K562 (cell line): ENCODE measurements at regions not wholly inside any gene's neighbourhood (a gene's known extent, or its start where the extent isn't known, plus 50 kb on each side); places are given as distances from the start of the nearest gene placed in this dataset.

Experiments
- CBFA2T3 ChIP-seq: fragments of 450-650 bp; IDR thresholded peaks from 2 replicates; pipeline ENCODE4 v1.6.1; 2017
- CC2D1A ChIP-seq: fragments of 450-650 bp; IDR thresholded peaks from 2 replicates; pipeline ENCODE4 v1.6.1; 2017; ENCODE audit warnings: mild to moderate bottlenecking
- DPF2 ChIP-seq: fragments of 450-650 bp; IDR thresholded peaks from 2 replicates; pipeline ENCODE4 v1.6.1; 2016
- EGR1 ChIP-seq: fragments of 450-650 bp; conservative IDR thresholded peaks from 2 replicates; pipeline ENCODE4 v1.6.1; 2017; ENCODE audit warnings: mild to moderate bottlenecking
- HINFP ChIP-seq: fragments of 450-650 bp; conservative IDR thresholded peaks from 2 replicates; pipeline ENCODE4 v1.6.1; 2016; ENCODE audit warnings: missing genetic modification characterization, low read depth, mild to moderate bottlenecking, control low read depth, missing compliant biosample characterization
- L3MBTL2 ChIP-seq: fragments of 450-650 bp; IDR thresholded peaks from 2 replicates; pipeline ENCODE4 v1.6.1; 2016; ENCODE audit warnings: mild to moderate bottlenecking, moderate library complexity
- MLLT1 ChIP-seq, 2 experiments: fragments of 450-650 bp; IDR thresholded peaks; 2 replicates each; pipeline ENCODE4 v1.6.1; 2016
- NR4A1 ChIP-seq, 2 experiments: fragments of 250-450 bp in 1 of 2; fragments of 450-650 bp in 1 of 2; sonication (Bioruptor Pico) in 1 of 2; IDR thresholded peaks; 2 replicates each; pipeline versions ENCODE4 v1.4.0 to v1.6.1; 2016 to 2020; ENCODE audit warnings: mild to moderate bottlenecking in 2 of 2, missing compliant biosample characterization in 1 of 2, missing genetic modification characterization in 1 of 2, moderate library complexity in 1 of 2
- RFX1 ChIP-seq: fragments of 450-650 bp; IDR thresholded peaks from 2 replicates; pipeline ENCODE4 v1.6.1; 2016; ENCODE audit warnings: mild to moderate bottlenecking, moderate library complexity
- SRF ChIP-seq, 2 experiments: fragments of 250-450, 450-650 bp in 1 of 2; sonication (Bioruptor Pico) in 1 of 2; sonication (generic) in 1 of 2; formaldehyde crosslinking; IDR thresholded peaks; 2 replicates each; pipeline versions ENCODE4 v1.5.0 to v1.5.1; 2020 to 2022; ENCODE audit warnings: mild to moderate bottlenecking in 1 of 2, missing genetic modification reagents in 1 of 2
- SRSF9 ChIP-seq: fragments of 200-400 bp; formaldehyde crosslinking; IDR thresholded peaks from 2 replicates; pipeline ENCODE4 v1.6.1; 2017; ENCODE audit warnings: low read depth, low read length, borderline replicate concordance
- TFAP4 ChIP-seq: sonication (generic); formaldehyde crosslinking; IDR thresholded peaks from 2 replicates; pipeline ENCODE4 v1.8.0; 2022; ENCODE audit warnings: missing genetic modification reagents, mild to moderate bottlenecking, moderate library complexity, borderline replicate concordance
- VEZF1 ChIP-seq: fragments of 200-800 bp; sonication (Bioruptor generic); IDR thresholded peaks from 2 replicates; pipeline ENCODE4 v1.6.1; 2017; ENCODE audit warnings: missing genetic modification characterization, missing compliant biosample characterization
- YY1 ChIP-seq, 3 experiments: IDR thresholded peaks; 2 replicates each; pipeline ENCODE4 v1.6.1; 2011; ENCODE audit warnings: low read length in 2 of 3, mild to moderate bottlenecking in 2 of 3, moderate library complexity in 2 of 3, borderline replicate concordance in 1 of 3, control low read depth in 1 of 3, low read depth in 1 of 3; ENCODE audit not compliant: insufficient read depth in 3 of 3, insufficient replicate concordance in 2 of 3, control insufficient read depth in 1 of 3, insufficient read length in 1 of 3; ENCODE audit errors: extremely low read depth in 1 of 3
- ZFX ChIP-seq: sonication (generic); formaldehyde crosslinking; IDR thresholded peaks from 2 replicates; pipeline ENCODE4 v1.8.0; 2022; ENCODE audit warnings: mild to moderate bottlenecking, missing genetic modification reagents, moderate library complexity
- ZNF184 ChIP-seq: sonication (generic); formaldehyde crosslinking; IDR thresholded peaks from 2 replicates; pipeline ENCODE4 v1.5.0; 2020; ENCODE audit warnings: missing genetic modification reagents
- ZNF311 ChIP-seq: fragments of 250-450 bp; sonication (Bioruptor Pico); IDR thresholded peaks from 2 replicates; pipeline ENCODE4 v1.4.0; 2020; ENCODE audit warnings: mild to moderate bottlenecking, moderate library complexity
- ZNF395 ChIP-seq: fragments of 200-800 bp; sonication (Bioruptor generic); IDR thresholded peaks from 2 replicates; pipeline ENCODE4 v1.6.1; 2017; ENCODE audit warnings: missing genetic modification characterization, missing compliant biosample characterization

- TF ChIP-seq ZNF395 (CRISPR knock-in tag) (peak; percentile 74; the same call in 1 of the 2 replicates), HINFP (tag) (peak; percentile 89), NR4A1 (CRISPR knock-in tag; IDR thresholded peaks at IDR 0.05) (no peak), NR4A1 (tag; IDR thresholded peaks at IDR 0.05) (peak; percentile 59; the same call in 1 of the 2 replicates), L3MBTL2 (peak; percentile 89), DPF2 (peak; percentile 28; the same call in 1 of the 2 replicates), MLLT1 (IDR thresholded peaks at IDR 0.05) (no peak), CBFA2T3 (peak; percentile 56), VEZF1 (peak; percentile 33; the same call in 1 of the 2 replicates), CC2D1A (peak; percentile 68; the same call in 1 of the 2 replicates), ZNF184 (CRISPR knock-in tag) (no peak), RFX1 (peak; percentile 64), SRF (CRISPR knock-in tag; IDR thresholded peaks at IDR 0.05) (peak in 1 of 2 experiments; percentile 75; a peak in 1 of 4 replicates), ZFX (0 out of 2 replicates have a peak, but pooled peaks have one; percentile 35), EGR1 (peak; percentile 10; the same call in 1 of the 2 replicates), SRSF9 (no peak), YY1 (IDR thresholded peaks at IDR 0.05; ENCODE audit: borderline replicate concordance in 1 of 3, control insufficient read depth in 1 of 3, extremely low read depth in 1 of 3, insufficient read depth in 3 of 3, insufficient read length in 1 of 3, insufficient replicate concordance in 2 of 3, low read depth in 1 of 3, low read length in 2 of 3) (peak in 1 of 3 experiments; percentile 13), ZNF311 (CRISPR knock-in tag) (0 out of 2 replicates have a peak, but pooled peaks have one; percentile 40), TFAP4 (CRISPR knock-in tag) (0 out of 2 replicates have a peak, but pooled peaks have one; percentile 31)
These were observed 114.4 kb upstream of the HAAO start (continued) for GRCh38 chr2:42906557-42907411.
